H1 (cell line): ENCODE measurements at regions not wholly inside any gene's neighbourhood (a gene's known extent, or its start where the extent isn't known, plus 50 kb on each side); places are given as distances from the start of the nearest gene placed in this dataset.

ENCODE experiments used
- CHD7 ChIP-seq: fragments of 300-600 bp; sonication (generic); IDR thresholded peaks from 2 replicates; pipeline ENCODE4 v1.7.1; 2012; ENCODE audit warnings: low read length, moderate library complexity, mild to moderate bottlenecking, inconsistent platforms; ENCODE audit not compliant: insufficient replicate concordance
- KDM5A ChIP-seq: fragments of 200-600 bp; IDR thresholded peaks from 2 replicates; pipeline ENCODE4 v1.7.1; 2012; ENCODE audit warnings: mild to moderate bottlenecking, low read length, inconsistent platforms, mixed read lengths

GRCh38 chr6:113786168-113786567, 71.0 kb upstream of the MARCKS start (continued):
- TF ChIP-seq CHD7, result no peak
- no peak for TF ChIP-seq KDM5A
